H9 (cell line): ENCODE measurements at regions not wholly inside any gene's neighbourhood (a gene's known extent, or its start where the extent isn't known, plus 50 kb on each side); places are given as distances from the start of the nearest gene placed in this dataset.

Source experiments
- DNase-seq: peaks from one replicate; pipeline ENCODE4 v3.0.0-alpha.2; 2017
- H2AFZ ChIP-seq: one replicate; pipeline ENCODE4 v1.6.1; 2013; ENCODE audit warnings: mild to moderate bottlenecking, low read length, control low read depth, moderate library complexity
- H2AK5ac ChIP-seq: 2 replicates; pipeline ENCODE4 v1.6.1; 2013; ENCODE audit warnings: low read length, control low read depth, mixed read lengths; ENCODE audit not compliant: insufficient read length
- H2BK120ac ChIP-seq: one replicate; pipeline ENCODE4 v1.6.1; 2013; ENCODE audit warnings: low read depth, mild to moderate bottlenecking, low read length, control low read depth, inconsistent platforms; ENCODE audit not compliant: poor library complexity, severe bottlenecking
- H2BK12ac ChIP-seq: 2 replicates; pipeline ENCODE4 v1.6.1; 2013; ENCODE audit warnings: low read length, control low read depth, mixed read lengths, low read depth; ENCODE audit not compliant: insufficient read length
- H2BK15ac ChIP-seq: 2 replicates; pipeline ENCODE4 v1.6.1; 2013; ENCODE audit warnings: low read depth, low read length, control low read depth
- H2BK20ac ChIP-seq: one replicate; pipeline ENCODE4 v1.6.1; 2013; ENCODE audit warnings: low read depth, mild to moderate bottlenecking, low read length, control low read depth, inconsistent platforms; ENCODE audit not compliant: poor library complexity, severe bottlenecking
- H2BK5ac ChIP-seq: 2 replicates; pipeline ENCODE4 v1.6.1; 2013; ENCODE audit warnings: low read length, control low read depth, mixed read lengths; ENCODE audit not compliant: insufficient read length
- H3K14ac ChIP-seq: 2 replicates; pipeline ENCODE4 v1.6.1; 2013; ENCODE audit warnings: low read length, control low read depth; ENCODE audit not compliant: insufficient read depth
- H3K18ac ChIP-seq: 2 replicates; pipeline ENCODE4 v1.6.1; 2013; ENCODE audit warnings: low read depth, mild to moderate bottlenecking, mixed read lengths, low read length, control low read depth; ENCODE audit not compliant: insufficient read length
- H3K23ac ChIP-seq: 2 replicates; pipeline ENCODE4 v1.6.1; 2013; ENCODE audit warnings: low read length, control low read depth, mixed read lengths, low read depth; ENCODE audit not compliant: insufficient read length
- H3K23me2 ChIP-seq: 2 replicates; pipeline ENCODE4 v1.6.1; 2013; ENCODE audit warnings: low read depth, mild to moderate bottlenecking, mixed read lengths, low read length, control low read depth; ENCODE audit not compliant: insufficient read length, poor library complexity, severe bottlenecking
- H3K27ac ChIP-seq: 2 replicates; pipeline ENCODE4 v1.5.1; 2013; ENCODE audit warnings: low read length, control low read depth, mixed read lengths, low read depth; ENCODE audit not compliant: insufficient read length
- H3K27me3 ChIP-seq: 2 replicates; pipeline ENCODE4 v1.6.1; 2013; ENCODE audit warnings: low read length, control low read depth, inconsistent platforms; ENCODE audit not compliant: insufficient read depth
- H3K4ac ChIP-seq: 2 replicates; pipeline ENCODE4 v1.6.1; 2013; ENCODE audit warnings: low read depth, mild to moderate bottlenecking, control low read depth, inconsistent platforms, low read length, moderate library complexity
- H3K4me1 ChIP-seq: 2 replicates; pipeline ENCODE4 v1.6.1; 2013; ENCODE audit warnings: low read length, control low read depth, inconsistent platforms; ENCODE audit not compliant: insufficient read depth
- H3K4me2 ChIP-seq: 2 replicates; pipeline ENCODE4 v1.6.1; 2013; ENCODE audit warnings: low read length, control low read depth, mixed read lengths; ENCODE audit not compliant: insufficient read length, insufficient read depth
- H3K56ac ChIP-seq: 2 replicates; pipeline ENCODE4 v1.6.1; 2013; ENCODE audit warnings: low read depth, mild to moderate bottlenecking, mixed read lengths, low read length, control low read depth; ENCODE audit not compliant: insufficient read length
- H3K79me1 ChIP-seq: 2 replicates; pipeline ENCODE4 v1.6.1; 2013; ENCODE audit warnings: low read depth, mild to moderate bottlenecking, moderate library complexity, low read length, control low read depth, inconsistent platforms; ENCODE audit not compliant: insufficient read depth, poor library complexity, severe bottlenecking
- H3K79me2 ChIP-seq: 2 replicates; pipeline ENCODE4 v1.6.1; 2013; ENCODE audit warnings: low read length, control low read depth, inconsistent platforms; ENCODE audit not compliant: insufficient read depth
- H3K9ac ChIP-seq: 2 replicates; pipeline ENCODE4 v1.6.1; 2013; ENCODE audit warnings: low read length, control low read depth, mixed read lengths; ENCODE audit not compliant: insufficient read length; ENCODE audit errors: extremely low read depth
- H3K9me3 ChIP-seq: one replicate; pipeline ENCODE4 v1.6.1; 2013; ENCODE audit warnings: low read depth, low read length, inconsistent platforms; ENCODE audit not compliant: control insufficient read depth
- H3T11ph ChIP-seq: one replicate; pipeline ENCODE4 v1.6.1; 2013; ENCODE audit warnings: mild to moderate bottlenecking, low read length, control low read depth, inconsistent platforms
- H4K20me1 ChIP-seq: one replicate; pipeline ENCODE4 v1.6.1; 2013; ENCODE audit not compliant: control insufficient read depth, insufficient read length, insufficient read depth
- H4K5ac ChIP-seq: 2 replicates; pipeline ENCODE4 v1.6.1; 2013; ENCODE audit warnings: low read depth, mild to moderate bottlenecking, mixed read lengths, low read length, control low read depth; ENCODE audit not compliant: insufficient read length
- H4K8ac ChIP-seq: replicated peaks from 2 replicates; pipeline ENCODE4 v1.6.1; 2013; ENCODE audit warnings: low read length, control low read depth, mixed read lengths, low read depth; ENCODE audit not compliant: insufficient read length
- H4K91ac ChIP-seq: 2 replicates; pipeline ENCODE4 v1.6.1; 2013; ENCODE audit warnings: low read depth, mild to moderate bottlenecking, moderate library complexity, mixed read lengths, low read length, control low read depth; ENCODE audit not compliant: insufficient read length
- H3K27ac Mint-ChIP-seq, 3 experiments: 2 replicates in 2 of 3; 3 replicates in 1 of 3; pipeline ENCODE4 v1.8.0; 2020 to 2021; ENCODE audit warnings: mixed read lengths in 3 of 3, mild to moderate bottlenecking in 1 of 3, moderate library complexity in 1 of 3
- H3K27me3 Mint-ChIP-seq: 2 replicates; pipeline ENCODE4 v1.8.0; 2021; ENCODE audit warnings: low read depth, mild to moderate bottlenecking, moderate library complexity, mixed read lengths
- H3K36me3 Mint-ChIP-seq, 3 experiments: 2 replicates in 2 of 3; 3 replicates in 1 of 3; pipeline ENCODE4 v1.8.0; 2020 to 2021; ENCODE audit warnings: low read depth in 3 of 3, mixed read lengths in 3 of 3; ENCODE audit not compliant: insufficient read depth in 1 of 3
- H3K4me1 Mint-ChIP-seq, 2 experiments: 2 replicates each; pipeline ENCODE4 v1.8.0; 2020; ENCODE audit warnings: mixed read lengths in 2 of 2
- H3K4me3 Mint-ChIP-seq, 2 experiments: 2 replicates in 1 of 2; 3 replicates in 1 of 2; pipeline ENCODE4 v1.8.0; 2020 to 2021; ENCODE audit warnings: mild to moderate bottlenecking in 2 of 2, mixed read lengths in 2 of 2, moderate library complexity in 1 of 2
- H3K9me3 Mint-ChIP-seq, 2 experiments: 2 replicates in 1 of 2; 3 replicates in 1 of 2; pipeline ENCODE4 v1.8.0; 2020; ENCODE audit warnings: mild to moderate bottlenecking in 2 of 2, mixed read lengths in 2 of 2, moderate library complexity in 1 of 2
- CTCF ChIP-seq: fragments of 200-600 bp; sonication (generic); conservative IDR thresholded peaks from 3 replicates; pipeline ENCODE4 v1.8.0; 2021; ENCODE audit warnings: antibody characterized with exemption, mild to moderate bottlenecking
- WGBS: extraction: QIAGEN DNeasy Blood & Tissue Kit; methylation state at CpG from one replicate; pipeline ENCODE4 v1.1.7; 2013; ENCODE audit warnings: missing lambda C conversion rate, low lambda C conversion rate, mixed read lengths; ENCODE audit not compliant: insufficient read length; ENCODE audit errors: extremely low coverage; 5-methylcytosine and 5-hydroxymethylcytosine counted together

- no CpG with 5 or more reads among the region's 3 CpGs for WGBS
- Histone ChIP-seq H2AFZ (no peak overlapping the region), H2AK5ac (no peak overlapping the region), H3K14ac (no peak overlapping the region), H4K5ac (no peak overlapping the region), H3K9ac (no peak overlapping the region), H3K4me2 (no peak overlapping the region), H3K4ac (no peak overlapping the region), H3K27ac (no peak overlapping the region), H2BK20ac (no peak overlapping the region), H3K23me2 (no peaks in the 10 kb centered on the region), H2BK120ac (no peak overlapping the region), H4K20me1 (no peaks in the 10 kb centered on the region), H3K79me2 (no peaks in the 10 kb centered on the region), H2BK12ac (no peak overlapping the region), H2BK5ac (no peak overlapping the region), H4K91ac (no peak overlapping the region), H3K56ac (no peak overlapping the region), H3T11ph (no peak overlapping the region), H3K9me3 (no peaks in the 10 kb centered on the region), H4K8ac (no peak overlapping the region), H3K23ac (no peak overlapping the region), H3K18ac (no peak overlapping the region), H3K4me1 (no peaks in the 10 kb centered on the region), H3K79me1 (no peaks in the 10 kb centered on the region), H3K27me3 (no peaks in the 10 kb centered on the region), H2BK15ac (no peak overlapping the region)
- H3K4me1 Mint-ChIP-seq = peaks cover 4 to 7% of the 10 kb centered on the region in 2 experiments; a peak in 3 of 4 replicates
- no peak overlapping the region for H3K27ac Mint-ChIP-seq
- no peaks in the 10 kb centered on the region; a peak in 1 of 7 replicates for H3K36me3 Mint-ChIP-seq
- no peak overlapping the region for H3K4me3 Mint-ChIP-seq
- no peaks in the 10 kb centered on the region for H3K9me3 Mint-ChIP-seq
- no peaks in the 10 kb centered on the region for H3K27me3 Mint-ChIP-seq
- peak; percentile 54 for TF ChIP-seq CTCF
- DNase-seq = peak; percentile 38
Measured at GRCh38 chr3:153835540-153835939, 285.6 kb upstream of the ARHGEF26 start.
